ENCODE measurements at regions not wholly inside any gene's neighbourhood (a gene's known extent, or its start where the extent isn't known, plus 50 kb on each side); places are given as distances from the start of the nearest gene placed in this dataset.

- no peak for DNase-seq (ENCODE audit: low spot score)
These were observed 52.1 kb upstream of the EIF3M start for GRCh38 chr11:32531528-32531927.

DNA sequence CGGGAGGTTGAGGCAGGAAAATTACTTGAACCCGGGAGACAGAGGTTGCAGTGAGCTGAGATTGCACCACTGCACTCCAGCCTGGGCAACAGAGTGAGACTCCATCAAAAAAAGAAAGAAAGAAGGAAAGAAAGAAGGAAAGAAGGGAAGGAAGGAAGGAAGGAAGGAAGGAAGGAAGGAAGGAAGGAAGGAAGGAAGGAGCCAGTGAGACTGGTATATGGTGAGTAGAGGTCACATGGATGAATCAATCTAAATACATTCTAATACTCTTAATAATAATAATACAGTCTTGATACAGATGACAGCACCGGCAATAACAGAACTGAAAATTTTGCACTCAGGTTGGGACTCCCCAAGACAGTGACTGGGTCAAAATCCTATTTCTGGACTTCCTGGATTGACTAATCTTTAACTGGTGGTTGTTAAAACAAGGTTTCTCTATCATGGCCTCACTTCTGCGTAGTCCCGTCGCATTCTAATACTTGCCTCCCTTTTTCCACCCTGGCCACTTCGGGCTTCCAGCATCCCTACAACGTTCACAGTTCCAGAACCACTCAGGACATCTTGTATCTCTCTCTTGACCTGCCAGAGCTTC is 53.5 kb upstream of the EIF3M start:
- DNase-seq (ENCODE audit: low spot score) = no peak

GRCh38 chr11:32527261-32528175 is 56.1 kb upstream of the EIF3M start:
- DNase-seq (ENCODE audit: low spot score) = peak; percentile 10

DNA sequence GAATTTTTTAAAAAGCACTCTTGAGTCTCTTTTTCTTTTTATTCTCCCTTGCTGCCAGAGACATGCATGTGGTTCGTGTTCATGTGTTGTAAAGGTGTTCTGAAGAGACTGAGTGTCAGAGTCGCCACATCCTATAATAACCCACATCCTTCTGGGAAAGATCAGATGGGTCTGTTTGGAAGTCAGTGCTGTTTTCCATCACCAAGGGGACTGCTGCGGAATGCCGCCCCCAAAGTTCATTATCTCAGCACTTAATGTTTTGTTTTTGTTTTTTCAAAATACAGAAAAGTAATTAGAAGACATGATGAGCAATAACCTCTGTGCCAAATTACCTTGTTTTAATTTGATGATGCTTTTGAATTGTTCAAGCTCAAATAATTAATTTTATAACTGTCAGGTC is 56.9 kb upstream of the EIF3M start:
- DNase-seq (ENCODE audit: low spot score) = no peak

DNA sequence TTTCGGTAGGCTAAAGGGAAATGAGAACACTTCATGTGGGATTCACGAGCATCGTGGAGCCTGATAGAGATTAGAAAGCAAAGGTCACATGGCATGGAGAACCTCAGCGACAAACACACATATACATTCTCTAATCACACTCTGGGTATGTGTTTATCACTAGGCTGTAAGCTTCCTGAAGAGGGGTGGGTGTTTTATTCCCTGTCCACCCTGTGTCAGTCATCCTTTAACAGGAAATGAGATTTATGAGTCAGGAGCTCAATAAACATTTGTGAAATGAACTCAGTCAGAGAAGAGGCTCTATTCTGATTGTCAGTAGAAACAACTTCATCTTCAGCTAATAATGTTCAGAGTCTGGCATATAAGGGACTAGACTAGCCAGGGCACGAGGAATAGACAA is 71.7 kb upstream of the EIF3M start:
- no peak for DNase-seq (ENCODE audit: low spot score)

GRCh38 chr11:32510039-32510438 is 73.6 kb upstream of the EIF3M start:
- DNase-seq (ENCODE audit: low spot score) = no peak

GRCh38 chr11:32508780-32509179 is 73.4 kb upstream of the WT1 start:
- DNase-seq (ENCODE audit: low spot score) = no peak

- DNase-seq (ENCODE audit: low spot score) = no peak
These were observed 64.7 kb upstream of the WT1 start for GRCh38 chr11:32500001-32500400.

GRCh38 chr11:32497951-32498350 is 62.6 kb upstream of the WT1 start:
- no peak for DNase-seq (ENCODE audit: low spot score)

DNA sequence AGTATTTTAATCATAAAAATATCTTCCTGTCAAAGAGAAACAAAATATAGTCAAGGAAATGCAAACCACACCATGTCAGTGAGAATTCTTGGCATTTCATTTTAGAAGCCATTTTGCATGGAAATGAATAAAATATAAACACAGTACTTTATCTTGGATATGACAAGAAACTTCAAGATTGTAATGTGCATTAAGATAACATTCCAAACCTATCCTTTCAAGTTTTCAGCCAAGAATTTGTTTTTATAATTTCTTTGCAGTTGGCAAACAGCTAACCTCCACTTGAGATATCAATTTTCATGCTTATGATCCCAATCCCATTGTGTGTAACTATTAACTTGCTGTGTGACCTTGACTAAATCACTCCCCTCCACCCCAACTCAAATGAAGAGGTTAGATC is 59.3 kb upstream of the WT1 start:
- no peak for DNase-seq (ENCODE audit: low spot score)

GRCh38 chr11:32489464-32489863 is 54.1 kb upstream of the WT1 start:
- no peak for DNase-seq (ENCODE audit: low spot score)

DNA sequence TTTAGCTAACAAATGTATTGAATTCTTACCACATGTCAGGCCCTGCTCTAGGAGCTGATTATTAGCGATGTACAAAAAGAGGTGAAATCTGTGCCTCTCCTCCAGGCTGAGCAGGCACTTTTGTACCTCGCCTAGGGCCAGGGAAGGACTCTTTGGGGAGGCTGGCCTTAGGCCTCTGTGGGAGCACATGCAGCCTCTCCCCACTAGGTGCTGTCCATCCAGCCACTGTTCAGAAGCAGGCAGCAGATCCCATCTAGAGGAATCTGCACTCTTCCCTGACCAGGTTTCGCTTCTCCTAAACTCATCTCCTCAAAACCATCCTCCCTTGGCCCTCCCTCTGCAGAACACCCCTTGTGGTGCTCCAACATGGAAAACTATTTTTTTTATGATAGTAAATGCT is 51.9 kb upstream of the WT1 start:
- no peak for DNase-seq (ENCODE audit: low spot score)

DNA sequence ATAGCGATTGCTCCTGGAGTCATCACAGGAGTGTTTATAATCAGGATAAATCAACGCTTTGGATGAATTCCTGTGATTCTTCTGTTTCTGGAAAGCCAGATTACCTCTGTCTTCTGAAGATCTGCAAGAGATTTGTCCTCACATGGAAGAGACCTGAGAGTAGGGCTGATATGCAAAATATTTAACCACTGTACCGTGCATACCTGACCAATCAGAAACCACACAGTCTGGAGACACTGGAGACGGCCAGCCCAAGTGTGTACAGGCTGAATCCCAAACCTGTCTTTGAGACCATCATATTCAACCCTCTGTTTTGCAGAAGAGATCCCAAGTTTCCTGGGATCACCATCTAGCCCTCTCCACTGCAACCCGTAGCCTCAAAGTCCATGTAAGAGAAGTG is 50.4 kb upstream of the WT1 start:
- no peak for DNase-seq (ENCODE audit: low spot score)

All from globus pallidus (tissue), 1 donor.